Kasumi-1 (cell line): ENCODE measurements at regions not wholly inside any gene's neighbourhood (a gene's known extent, or its start where the extent isn't known, plus 50 kb on each side); places are given as distances from the start of the nearest gene placed in this dataset.

Experiments
- DNase-seq, 2 experiments: peaks; one replicate each; lab custom pipeline; 2025; lab: John Stamatoyannopoulos, UW

GRCh38 chr7:70907259-70908247, 224.4 kb upstream of the GALNT17 start:
- no peak for DNase-seq

GRCh38 chr7:70913924-70914323, 218.0 kb upstream of the GALNT17 start:
- DNase-seq, result no peak

GRCh38 chr7:70915067-70915466, 216.9 kb upstream of the GALNT17 start:
- no peak for DNase-seq

GRCh38 chr7:70919481-70920073, 212.4 kb upstream of the GALNT17 start:
- DNase-seq, result no peak

- DNase-seq, result no peak
These were observed 211.1 kb upstream of the GALNT17 start for GRCh38 chr7:70920876-70921275.

GRCh38 chr7:70923181-70923845, 208.6 kb upstream of the GALNT17 start:
- DNase-seq, result no peak

GRCh38 chr7:70925411-70926115, 206.4 kb upstream of the GALNT17 start:
- no peak for DNase-seq

GRCh38 chr7:70926666-70927065, 205.3 kb upstream of the GALNT17 start:
- DNase-seq, result no peak

- DNase-seq, result no peak
These were observed 196.6 kb upstream of the GALNT17 start for GRCh38 chr7:70935311-70935710.

GRCh38 chr7:70935854-70936253, 196.1 kb upstream of the GALNT17 start:
- no peak for DNase-seq

GRCh38 chr7:70937424-70937823, 194.5 kb upstream of the GALNT17 start:
- DNase-seq, result no peak

GRCh38 chr7:70940597-70940996, 191.3 kb upstream of the GALNT17 start:
- DNase-seq, result no peak

- DNase-seq, result no peak
These were observed 189.2 kb upstream of the GALNT17 start for GRCh38 chr7:70942791-70943190.

- DNase-seq, result no peak
These were observed 187.4 kb upstream of the GALNT17 start for GRCh38 chr7:70944516-70944915.

GRCh38 chr7:70947181-70947580, 184.8 kb upstream of the GALNT17 start:
- no peak for DNase-seq

- DNase-seq, result no peak
These were observed 182.1 kb upstream of the GALNT17 start for GRCh38 chr7:70949862-70950261.

- no peak for DNase-seq
These were observed 180.5 kb upstream of the GALNT17 start for GRCh38 chr7:70951271-70951962.

GRCh38 chr7:70952311-70952710, 179.6 kb upstream of the GALNT17 start:
- DNase-seq, result no peak

GRCh38 chr7:70953331-70953741, 178.6 kb upstream of the GALNT17 start:
- no peak for DNase-seq

- DNase-seq, result no peak
These were observed 178.1 kb upstream of the GALNT17 start for GRCh38 chr7:70953796-70954195.

GRCh38 chr7:70972693-70973092, 159.3 kb upstream of the GALNT17 start:
- DNase-seq, result no peak

- no peak for DNase-seq
These were observed 156.2 kb upstream of the GALNT17 start for GRCh38 chr7:70975754-70976153.
